ENCODE measurements at regions not wholly inside any gene's neighbourhood (a gene's known extent, or its start where the extent isn't known, plus 50 kb on each side); places are given as distances from the start of the nearest gene placed in this dataset.

DNA sequence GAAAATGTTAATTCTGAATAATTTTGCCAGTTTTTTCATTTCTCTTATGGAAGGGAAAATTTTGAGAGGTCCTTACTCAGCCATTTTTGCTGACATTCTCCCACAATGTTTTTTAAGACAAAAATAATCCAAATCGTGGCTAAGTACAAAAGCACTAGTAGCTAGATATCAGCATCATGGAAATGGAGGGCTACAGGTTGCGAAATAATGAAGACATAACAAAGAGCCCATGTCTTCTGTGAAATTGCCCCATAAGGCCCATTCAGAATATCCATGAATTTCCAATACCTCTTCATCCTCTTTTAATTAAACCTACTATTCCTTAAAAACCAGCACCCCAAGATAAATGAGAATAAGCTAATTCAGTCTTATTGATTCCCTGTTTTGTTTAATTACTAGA, 107.4 kb downstream of the HNRNPD start:
- Histone ChIP-seq H3K36me3 (ENCODE audit: control insufficient read depth, insufficient read depth, low read length) (no peaks in the 10 kb centered on the region), H3K27ac (ENCODE audit: insufficient read depth, low read length) (no peak overlapping the region), H3K9me3 (ENCODE audit: control insufficient read depth, insufficient read depth, low read depth, low read length) (no peaks in the 10 kb centered on the region), H4K20me1 (ENCODE audit: control insufficient read depth, extremely low read depth, insufficient read depth, low read length) (no peaks in the 10 kb centered on the region), H3K9ac (ENCODE audit: insufficient read depth, low read length) (no peak overlapping the region), H3K27me3 (ENCODE audit: control insufficient read depth, insufficient read depth, low read length) (no peaks in the 10 kb centered on the region), H3K4me3 (replicated peaks in 1 of 4; ENCODE audit: control extremely low read depth in 1 of 4, insufficient read depth in 1 of 4, low read depth in 3 of 4, low read length in 4 of 4) (no peak overlapping the region), H3K4me1 (ENCODE audit: control insufficient read depth, extremely low read depth, insufficient read depth, low read length) (no peaks in the 10 kb centered on the region), H2AFZ (ENCODE audit: low read length) (no peak overlapping the region), H3K4me2 (ENCODE audit: extremely low read depth, insufficient read depth, low read length) (no peak overlapping the region), H3K79me2 (ENCODE audit: control insufficient read depth, insufficient read depth, low read length) (no peaks in the 10 kb centered on the region)
- TF ChIP-seq EZH2 (IDR thresholded peaks at IDR 0.05; ENCODE audit: low read length, missing control alignments), result no peak
- TF ChIP-seq, protein P1, sequence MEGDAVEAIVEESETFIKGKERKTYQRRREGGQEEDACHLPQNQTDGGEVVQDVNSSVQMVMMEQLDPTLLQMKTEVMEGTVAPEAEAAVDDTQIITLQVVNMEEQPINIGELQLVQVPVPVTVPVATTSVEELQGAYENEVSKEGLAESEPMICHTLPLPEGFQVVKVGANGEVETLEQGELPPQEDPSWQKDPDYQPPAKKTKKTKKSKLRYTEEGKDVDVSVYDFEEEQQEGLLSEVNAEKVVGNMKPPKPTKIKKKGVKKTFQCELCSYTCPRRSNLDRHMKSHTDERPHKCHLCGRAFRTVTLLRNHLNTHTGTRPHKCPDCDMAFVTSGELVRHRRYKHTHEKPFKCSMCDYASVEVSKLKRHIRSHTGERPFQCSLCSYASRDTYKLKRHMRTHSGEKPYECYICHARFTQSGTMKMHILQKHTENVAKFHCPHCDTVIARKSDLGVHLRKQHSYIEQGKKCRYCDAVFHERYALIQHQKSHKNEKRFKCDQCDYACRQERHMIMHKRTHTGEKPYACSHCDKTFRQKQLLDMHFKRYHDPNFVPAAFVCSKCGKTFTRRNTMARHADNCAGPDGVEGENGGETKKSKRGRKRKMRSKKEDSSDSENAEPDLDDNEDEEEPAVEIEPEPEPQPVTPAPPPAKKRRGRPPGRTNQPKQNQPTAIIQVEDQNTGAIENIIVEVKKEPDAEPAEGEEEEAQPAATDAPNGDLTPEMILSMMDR (conservative IDR thresholded peaks at IDR 0.05 in 1 of 2, IDR thresholded peaks at IDR 0.05 in 1 of 2; ENCODE audit: low read depth in 1 of 2, low read length in 2 of 2), result no peak
- DNase-seq (ENCODE audit: low read depth in 2 of 2), result no peak

DNA sequence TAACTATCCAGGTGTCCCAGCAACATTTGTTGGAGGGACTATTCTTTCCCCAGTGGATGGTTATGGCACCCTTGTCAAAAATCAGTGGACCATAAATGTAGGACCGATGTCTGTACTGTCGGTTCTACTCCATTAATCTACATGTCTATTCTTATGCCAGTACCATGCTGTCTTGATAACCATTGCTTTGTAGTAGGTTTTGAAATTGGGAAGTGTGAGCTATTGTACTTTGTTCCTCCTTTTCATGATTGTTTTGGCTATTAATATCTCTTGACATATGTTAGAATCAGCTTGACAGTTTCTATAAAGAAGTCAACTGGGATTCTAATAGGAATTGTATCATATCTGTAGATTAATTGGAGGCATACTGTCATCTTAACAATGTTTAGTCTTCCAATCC, 112.7 kb downstream of the HNRNPD start:
- no peak overlapping the region for H3K9ac ChIP-seq (ENCODE audit: insufficient read depth, low read length)
- no peak for TF ChIP-seq EZH2 (IDR thresholded peaks at IDR 0.05; ENCODE audit: low read length, missing control alignments)
- TF ChIP-seq, protein P1 (conservative IDR thresholded peaks at IDR 0.05 in 1 of 2, IDR thresholded peaks at IDR 0.05 in 1 of 2; ENCODE audit: low read depth in 1 of 2, low read length in 2 of 2), result no peak

DNA sequence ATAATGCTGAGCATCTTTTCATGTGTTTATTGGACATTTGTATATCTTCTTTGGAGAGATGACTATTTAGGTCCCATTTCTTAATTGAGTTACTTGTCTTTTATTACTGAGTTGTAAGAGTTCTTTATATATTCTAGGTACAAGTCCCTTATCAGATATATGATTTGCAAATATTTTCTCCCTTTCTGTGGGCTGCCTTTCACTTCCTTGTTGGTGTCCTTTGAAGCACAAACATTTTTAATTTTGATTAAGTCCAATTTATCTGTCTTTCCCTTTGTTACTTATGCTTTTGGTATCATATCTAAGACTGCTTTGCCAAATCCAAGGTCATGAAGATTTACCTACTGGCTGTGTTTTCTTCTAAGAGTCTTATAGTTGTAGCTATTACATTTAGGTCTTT, 113.2 kb downstream of the HNRNPD start:
- no peak overlapping the region for H2AFZ ChIP-seq (ENCODE audit: low read length)
- H4K20me1 ChIP-seq (ENCODE audit: control insufficient read depth, extremely low read depth, insufficient read depth, low read length), result no peaks in the 10 kb centered on the region
- H3K79me2 ChIP-seq (ENCODE audit: control insufficient read depth, insufficient read depth, low read length), result no peaks in the 10 kb centered on the region
- no peak overlapping the region for H3K4me2 ChIP-seq (ENCODE audit: extremely low read depth, insufficient read depth, low read length)
- no peak overlapping the region for H3K9ac ChIP-seq (ENCODE audit: insufficient read depth, low read length)
- no peak overlapping the region for H3K4me3 ChIP-seq (replicated peaks in 1 of 4; ENCODE audit: control extremely low read depth in 1 of 4, insufficient read depth in 1 of 4, low read depth in 3 of 4, low read length in 4 of 4)
- no peak for DNase-seq (ENCODE audit: low read depth in 2 of 2)
- no peaks in the 10 kb centered on the region for H3K27me3 ChIP-seq (ENCODE audit: control insufficient read depth, insufficient read depth, low read length)
- H3K27ac ChIP-seq (ENCODE audit: insufficient read depth, low read length), result no peak overlapping the region
- TF ChIP-seq, protein P1 (conservative IDR thresholded peaks at IDR 0.05 in 1 of 2, IDR thresholded peaks at IDR 0.05 in 1 of 2; ENCODE audit: low read depth in 1 of 2, low read length in 2 of 2), result no peak
- TF ChIP-seq EZH2 (IDR thresholded peaks at IDR 0.05; ENCODE audit: low read length, missing control alignments), result no peak
- no peaks in the 10 kb centered on the region for H3K36me3 ChIP-seq (ENCODE audit: control insufficient read depth, insufficient read depth, low read length)
- no peaks in the 10 kb centered on the region for H3K9me3 ChIP-seq (ENCODE audit: control insufficient read depth, insufficient read depth, low read depth, low read length)
- H3K4me1 ChIP-seq (ENCODE audit: control insufficient read depth, extremely low read depth, insufficient read depth, low read length), result no peaks in the 10 kb centered on the region

More for the DNA sequence above, 112.7 kb downstream of the HNRNPD start:
- H4K20me1 ChIP-seq (ENCODE audit: control insufficient read depth, extremely low read depth, insufficient read depth, low read length), result no peaks in the 10 kb centered on the region
- no peaks in the 10 kb centered on the region for H3K27me3 ChIP-seq (ENCODE audit: control insufficient read depth, insufficient read depth, low read length)
- H2AFZ ChIP-seq (ENCODE audit: low read length), result no peak overlapping the region
- no peak overlapping the region for H3K27ac ChIP-seq (ENCODE audit: insufficient read depth, low read length)
- H3K36me3 ChIP-seq (ENCODE audit: control insufficient read depth, insufficient read depth, low read length), result no peaks in the 10 kb centered on the region
- no peak overlapping the region for H3K4me3 ChIP-seq (replicated peaks in 1 of 4; ENCODE audit: control extremely low read depth in 1 of 4, insufficient read depth in 1 of 4, low read depth in 3 of 4, low read length in 4 of 4)
- no peaks in the 10 kb centered on the region for H3K79me2 ChIP-seq (ENCODE audit: control insufficient read depth, insufficient read depth, low read length)
- DNase-seq (ENCODE audit: low read depth in 2 of 2), result no peak
- no peaks in the 10 kb centered on the region for H3K9me3 ChIP-seq (ENCODE audit: control insufficient read depth, insufficient read depth, low read depth, low read length)
- no peak overlapping the region for H3K4me2 ChIP-seq (ENCODE audit: extremely low read depth, insufficient read depth, low read length)
- H3K4me1 ChIP-seq (ENCODE audit: control insufficient read depth, extremely low read depth, insufficient read depth, low read length), result no peaks in the 10 kb centered on the region
